IMR-90 (cell line): ENCODE measurements at regions not wholly inside any gene's neighbourhood (a gene's known extent, or its start where the extent isn't known, plus 50 kb on each side); places are given as distances from the start of the nearest gene placed in this dataset.

Experiments
- ATAC-seq: fragments of 200-7000 bp; cut with Tn5 transposase; 2 replicates; pipeline ENCODE4 v1.9.1; 2020; ENCODE audit warnings: low read depth, mild to moderate bottlenecking, moderate library complexity
- BruUV-seq: library from RNA; stranded (reverse); fragments of 400-500 nt; replicated peaks from 2 replicates; lab custom pipeline; 2021; lab: Mats Ljungman, UMichigan
- CTCF ChIA-PET: fragments of 300-600 bp; formaldehyde crosslinking; extraction: SDS; loops from one replicate; lab custom pipeline; 2021; ENCODE audit warnings: antibody characterized with exemption; lab: Yijun Ruan, JAX
- POLR2A ChIA-PET: fragments of 300-600 bp; sonication (Branson Sonifier 250); formaldehyde crosslinking; loops from one replicate; lab custom pipeline; 2022; ENCODE audit warnings: antibody characterized with exemption; ENCODE audit not compliant: unreplicated experiment; lab: Charles Lee
- DNase-seq: peaks from one replicate; pipeline ENCODE4 v3.0.0; 2013
- H2AFZ ChIP-seq: replicated peaks from 2 replicates; pipeline ENCODE3; 2013; ENCODE audit warnings: low read length, mild to moderate bottlenecking; ENCODE audit not compliant: poor library complexity
- H2AK5ac ChIP-seq: 2 replicates; pipeline ENCODE4 v1.6.1; 2013; ENCODE audit warnings: low read depth, low read length, inconsistent platforms
- H2AK9ac ChIP-seq: replicated peaks from 2 replicates; pipeline ENCODE3; 2013; ENCODE audit warnings: mild to moderate bottlenecking, low read depth, low read length, moderate library complexity; ENCODE audit not compliant: poor library complexity
- H2BK120ac ChIP-seq: 2 replicates; pipeline ENCODE4 v1.6.1; 2013; ENCODE audit warnings: low read depth, low read length, inconsistent platforms
- H2BK15ac ChIP-seq: 3 replicates; pipeline ENCODE4 v1.6.1; 2013; ENCODE audit warnings: low read depth, low read length, inconsistent platforms
- H2BK20ac ChIP-seq: 2 replicates; pipeline ENCODE4 v1.6.1; 2013; ENCODE audit warnings: low read depth, mild to moderate bottlenecking, inconsistent platforms, low read length, moderate library complexity
- H2BK5ac ChIP-seq: 2 replicates; pipeline ENCODE4 v1.6.1; 2013; ENCODE audit warnings: mild to moderate bottlenecking, low read depth, low read length, inconsistent platforms; ENCODE audit not compliant: poor library complexity, severe bottlenecking
- H3K14ac ChIP-seq: replicated peaks from 2 replicates; pipeline ENCODE4 v1.6.1; 2013; ENCODE audit warnings: low read depth, low read length, inconsistent platforms
- H3K18ac ChIP-seq: 2 replicates; pipeline ENCODE4 v1.6.1; 2013; ENCODE audit warnings: low read depth, low read length, control low read depth
- H3K23ac ChIP-seq: 2 replicates; pipeline ENCODE4 v1.6.1; 2013; ENCODE audit warnings: low read depth, low read length, inconsistent platforms
- H3K27ac ChIP-seq: 2 replicates; pipeline ENCODE4 v1.5.1; 2013; ENCODE audit warnings: mild to moderate bottlenecking, control low read depth, low read length; ENCODE audit not compliant: insufficient read depth
- H3K27me3 ChIP-seq: 2 replicates; pipeline ENCODE4 v1.6.1; 2013; ENCODE audit warnings: low read length; ENCODE audit not compliant: control insufficient read depth, insufficient read depth
- H3K36me3 ChIP-seq: 2 replicates; pipeline ENCODE4 v1.6.1; 2013; ENCODE audit warnings: low read length, mixed read lengths; ENCODE audit not compliant: control insufficient read depth, insufficient read depth
- H3K4ac ChIP-seq: 2 replicates; pipeline ENCODE4 v1.6.1; 2013; ENCODE audit warnings: low read depth, low read length, inconsistent platforms
- H3K4me1 ChIP-seq: 2 replicates; pipeline ENCODE4 v1.6.1; 2013; ENCODE audit warnings: low read length, mixed read lengths; ENCODE audit not compliant: control insufficient read depth, insufficient read depth
- H3K4me2 ChIP-seq: 2 replicates; pipeline ENCODE4 v1.6.1; 2013; ENCODE audit warnings: low read depth, mild to moderate bottlenecking, control low read depth, low read length, moderate library complexity
- H3K4me3 ChIP-seq: 2 replicates; pipeline ENCODE4 v1.5.1; 2013; ENCODE audit warnings: low read depth, mild to moderate bottlenecking, control low read depth, low read length, moderate library complexity; ENCODE audit not compliant: insufficient read depth
- H3K56ac ChIP-seq: 2 replicates; pipeline ENCODE4 v1.6.1; 2013; ENCODE audit warnings: low read length, inconsistent platforms; ENCODE audit not compliant: insufficient read depth; ENCODE audit errors: extremely low read depth
- H3K79me1 ChIP-seq, 2 experiments: 2 replicates each; pipeline ENCODE4 v1.6.1; 2013; ENCODE audit warnings: low read length in 2 of 2, inconsistent platforms in 1 of 2, low read depth in 1 of 2
- H3K9ac ChIP-seq: 2 replicates; pipeline ENCODE4 v1.6.1; 2013; ENCODE audit warnings: low read depth, low read length, control low read depth
- H3K9me1 ChIP-seq: 2 replicates; pipeline ENCODE4 v1.6.1; 2013; ENCODE audit warnings: low read length, inconsistent platforms; ENCODE audit not compliant: insufficient read depth
- H3K9me3 ChIP-seq: 2 replicates; pipeline ENCODE4 v1.6.1; 2013; ENCODE audit warnings: low read length; ENCODE audit not compliant: control insufficient read depth, insufficient read depth
- H4K20me1 ChIP-seq: 2 replicates; pipeline ENCODE4 v1.6.1; 2013; ENCODE audit warnings: low read length, inconsistent platforms; ENCODE audit not compliant: insufficient read depth
- H4K5ac ChIP-seq: 2 replicates; pipeline ENCODE4 v1.6.1; 2013; ENCODE audit warnings: mild to moderate bottlenecking, low read depth, low read length, control low read depth
- H4K8ac ChIP-seq, 2 experiments: 2 replicates each; pipeline ENCODE4 v1.6.1; 2013; ENCODE audit warnings: low read depth in 2 of 2, low read length in 2 of 2, control low read depth in 1 of 2, inconsistent platforms in 1 of 2
- H4K91ac ChIP-seq: 2 replicates; pipeline ENCODE4 v1.6.1; 2013; ENCODE audit warnings: low read depth, low read length, inconsistent platforms; ENCODE audit not compliant: insufficient read depth
- BHLHE40 ChIP-seq: fragments of 150-350 bp; IDR thresholded peaks from 2 replicates; pipeline ENCODE4 v1.6.1; 2016; ENCODE audit warnings: mild to moderate bottlenecking, low read depth, low read length
- CHD1 ChIP-seq: IDR thresholded peaks from 2 replicates; pipeline ENCODE4 v1.6.1; 2012; ENCODE audit warnings: low read depth, low read length, improper control_type of control experiment
- CTCF ChIP-seq: conservative IDR thresholded peaks from 2 replicates; pipeline ENCODE4 v1.5.1; 2012; ENCODE audit warnings: mild to moderate bottlenecking, low read depth, low read length, improper control_type of control experiment
- FOS ChIP-seq: fragments of 150-350 bp; IDR thresholded peaks from 2 replicates; pipeline ENCODE4 v1.6.1; 2016; ENCODE audit warnings: low read depth, low read length
- MAZ ChIP-seq: IDR thresholded peaks from 2 replicates; pipeline ENCODE4 v1.6.1; 2012; ENCODE audit warnings: low read depth, mild to moderate bottlenecking, low read length, improper control_type of control experiment, moderate library complexity, borderline replicate concordance
- POLR2A ChIP-seq: IDR thresholded peaks from 2 replicates; pipeline ENCODE4 v1.6.1; 2012; ENCODE audit warnings: mild to moderate bottlenecking, low read depth, low read length
- RFX5 ChIP-seq: IDR thresholded peaks from 2 replicates; pipeline ENCODE4 v1.8.0; 2012; ENCODE audit warnings: low read depth, mild to moderate bottlenecking, low read length, moderate library complexity
- USF2 ChIP-seq: fragments of 150-350 bp; IDR thresholded peaks from 2 replicates; pipeline ENCODE4 v1.6.1; 2017; ENCODE audit warnings: mild to moderate bottlenecking, antibody characterized with exemption, low read length, low read depth
- WGBS, 2 experiments: methylation state at CpG; one replicate each; pipeline versions ENCODE4 v1.1.5 to v1.1.7; 2013; ENCODE audit warnings: missing lambda C conversion rate in 2 of 2; ENCODE audit not compliant: insufficient read length in 1 of 2; ENCODE audit errors: extremely low coverage in 2 of 2; 5-methylcytosine and 5-hydroxymethylcytosine counted together
- dilution Hi-C: fragments of 300-500 bp; cut with HindIII; formaldehyde crosslinking; loops from one replicate; pipeline ENCODE4 v1.14.3; 2018; ENCODE audit warnings: low sequenced_read_pairs; ENCODE audit not compliant: unreplicated experiment
- in situ Hi-C: fragments of 300-500 bp; cut with MboI; formaldehyde crosslinking; loops from 3 replicates; pipeline ENCODE4 v1.14.3; 2019; ENCODE audit warnings: low sequenced_read_pairs, inconsistent platforms, mixed read lengths
- intact Hi-C: fragments of 100-400 bp; cut with micrococcal nuclease; formaldehyde crosslinking; loops from 2 replicates; pipeline ENCODE4 v1.10.0; 2022

GRCh38 chr2:63719052-63719451 lies 122.6 kb upstream of the UGP2 start:
- Histone ChIP-seq H2BK5ac (no peak overlapping the region), H3K27ac (no peak overlapping the region), H3K23ac (no peak overlapping the region), H4K20me1 (no peaks in the 10 kb centered on the region), H3K4me1 (no peaks in the 10 kb centered on the region), H3K4ac (no peak overlapping the region), H4K91ac (no peak overlapping the region), H2BK20ac (no peak overlapping the region), H3K9me1 (no peaks in the 10 kb centered on the region), H3K18ac (no peak overlapping the region), H3K56ac (no peak overlapping the region), H2BK120ac (no peak overlapping the region), H3K27me3 (no peaks in the 10 kb centered on the region), H2AFZ (no peak overlapping the region), H3K9me3 (no peaks in the 10 kb centered on the region), H2AK5ac (no peak overlapping the region), H3K4me2 (no peak overlapping the region), H4K8ac (no peak overlapping the region), H4K5ac (no peak overlapping the region), H2BK15ac (no peak overlapping the region), H3K79me1 (no peaks in the 10 kb centered on the region), H3K9ac (no peak overlapping the region), H3K36me3 (no peaks in the 10 kb centered on the region), H3K14ac (no peak overlapping the region), H2AK9ac (no peak overlapping the region), H3K4me3 (no peak overlapping the region)
- dilution Hi-C loops (no loop called here), intact Hi-C loops (no loop called here), in situ Hi-C loops (no loop called here)
- TF ChIP-seq FOS (no peak), POLR2A (no peak), CHD1 (no peak), USF2 (no peak), CTCF (no peak), MAZ (no peak), RFX5 (no peak), BHLHE40 (no peak)
- ChIA-PET CTCF (no interaction called here), POLR2A (no interaction called here)
- no CpG with 5 or more reads among the region's 1 CpG for WGBS, 2 experiments
- ATAC-seq (no peak), DNase-seq (no peak)
- no TSS peak for BruUV-seq
